Activated T-helper 17 cell treated with anti-CD3 and anti-CD28 coated beads, Interleukin-2, amount 50 U/mL, for 72 hours (primary cell): ENCODE measurements at regions not wholly inside any gene's neighbourhood (a gene's known extent, or its start where the extent isn't known, plus 50 kb on each side); places are given as distances from the start of the nearest gene placed in this dataset.

Experiments used
- ATAC-seq: fragments of 150-1000 bp; cut with Tn5 transposase; replicated peaks from 2 replicates; pipeline ENCODE4 v1.10.0; 2021; ENCODE audit warnings: mild to moderate bottlenecking, moderate library complexity
- H3K27ac Mint-ChIP-seq: one replicate; pipeline ENCODE4 v1.8.0; 2022; ENCODE audit warnings: mixed read lengths
- H3K27me3 Mint-ChIP-seq: one replicate; pipeline ENCODE4 v1.8.0; 2022; ENCODE audit warnings: mixed read lengths
- H3K36me3 Mint-ChIP-seq: one replicate; pipeline ENCODE4 v1.8.0; 2022; ENCODE audit warnings: low read depth, mild to moderate bottlenecking, mixed read lengths
- H3K4me1 Mint-ChIP-seq: one replicate; pipeline ENCODE4 v1.8.0; 2022; ENCODE audit warnings: mixed read lengths
- H3K4me3 Mint-ChIP-seq: one replicate; pipeline ENCODE4 v1.8.0; 2022; ENCODE audit warnings: mild to moderate bottlenecking, mixed read lengths
- H3K9me3 Mint-ChIP-seq: one replicate; pipeline ENCODE4 v1.8.0; 2022; ENCODE audit warnings: mixed read lengths

DNA sequence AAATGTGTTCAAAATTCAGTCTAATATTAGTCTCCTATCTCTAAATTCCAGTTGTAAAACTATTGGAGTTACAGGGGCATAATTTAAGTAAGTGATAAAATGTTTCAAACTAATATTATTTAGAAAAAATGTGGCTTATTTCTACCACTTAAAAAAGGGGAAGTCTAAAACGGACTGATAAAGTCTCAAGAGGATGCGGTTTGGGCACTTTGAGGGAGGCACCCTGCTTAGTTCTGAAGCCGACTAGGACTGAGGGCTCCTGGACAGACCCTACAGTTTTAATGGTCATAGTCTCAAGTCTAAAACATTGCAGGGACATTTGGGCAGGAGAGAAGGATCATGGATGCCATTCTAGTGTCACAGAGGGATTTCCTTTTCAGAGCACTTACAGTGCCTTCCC lies 566.3 kb downstream of the NR2F2 start:
- Mint-ChIP-seq H3K36me3 (no peaks in the 10 kb centered on the region), H3K9me3 (peaks cover 7% of the 10 kb centered on the region), H3K27ac (no peak overlapping the region), H3K4me1 (no peaks in the 10 kb centered on the region), H3K27me3 (no peaks in the 10 kb centered on the region), H3K4me3 (no peak overlapping the region)
- ATAC-seq, result no peak

DNA sequence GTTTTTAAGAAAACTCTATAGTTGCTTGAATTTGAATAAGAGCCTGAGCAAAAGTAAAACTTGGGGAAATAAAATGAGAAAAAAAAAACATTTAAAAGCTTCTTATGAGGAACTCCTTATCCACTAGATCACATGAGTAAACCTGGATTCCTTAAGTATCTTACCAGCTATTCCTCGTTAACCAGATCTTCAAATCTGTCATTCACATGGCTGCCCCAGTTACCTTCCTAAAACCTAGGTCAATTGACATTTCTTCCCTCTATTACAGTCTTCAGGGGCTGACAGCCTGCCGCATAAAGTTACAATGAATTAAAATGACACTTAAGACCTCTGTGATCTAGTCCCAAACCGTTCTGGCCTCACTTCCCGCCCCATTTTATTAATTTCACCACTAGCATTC lies 583.6 kb downstream of the NR2F2 start:
- Mint-ChIP-seq H3K9me3 (peaks cover 7% of the 10 kb centered on the region), H3K36me3 (no peaks in the 10 kb centered on the region), H3K27me3 (no peaks in the 10 kb centered on the region), H3K27ac (no peak overlapping the region), H3K4me1 (no peaks in the 10 kb centered on the region), H3K4me3 (no peak overlapping the region)
- ATAC-seq, result no peak

DNA sequence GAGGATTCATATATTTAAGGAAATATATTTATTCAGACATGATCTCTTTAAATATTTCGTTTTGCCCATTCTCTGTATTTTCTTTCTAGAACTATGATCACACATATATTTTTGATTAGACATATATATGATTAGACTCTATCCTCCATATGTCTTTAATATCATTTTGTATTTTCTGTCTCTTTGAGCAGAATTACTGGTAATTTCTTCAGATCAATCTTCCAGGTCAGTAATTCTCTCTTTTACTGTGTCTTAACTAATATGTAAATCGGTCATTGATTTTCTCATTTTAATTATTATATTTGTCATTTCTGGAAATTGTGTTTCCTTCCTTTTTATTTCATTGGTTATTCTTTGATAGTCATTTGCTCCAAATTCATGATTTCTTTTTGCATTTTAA lies 586.2 kb downstream of the NR2F2 start:
- ATAC-seq, result no peak
- Mint-ChIP-seq H3K27ac (no peak overlapping the region), H3K4me1 (no peaks in the 10 kb centered on the region), H3K27me3 (no peaks in the 10 kb centered on the region), H3K36me3 (no peaks in the 10 kb centered on the region), H3K4me3 (no peak overlapping the region), H3K9me3 (peaks cover 11% of the 10 kb centered on the region)

DNA sequence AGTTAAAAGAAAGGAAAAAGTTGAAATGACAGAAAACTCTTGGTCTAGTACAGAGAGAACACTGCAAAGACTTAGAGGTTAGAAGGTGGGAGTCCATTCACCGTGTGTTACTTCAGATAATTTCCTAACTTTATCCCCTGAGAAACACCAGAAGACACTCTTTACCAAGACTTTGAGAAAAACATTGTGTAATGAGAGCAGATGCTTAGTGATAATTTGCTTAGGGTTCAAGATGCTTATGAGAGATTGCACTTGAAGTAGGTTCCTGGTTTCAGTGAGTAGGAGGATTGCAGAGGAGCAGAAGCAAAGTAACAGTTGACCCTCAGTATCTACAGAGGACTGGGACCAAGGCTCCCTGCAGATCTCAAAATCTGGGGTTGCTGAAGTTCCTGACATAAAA lies 594.1 kb downstream of the NR2F2 start:
- Mint-ChIP-seq H3K27ac (no peak overlapping the region), H3K4me1 (no peaks in the 10 kb centered on the region), H3K36me3 (no peaks in the 10 kb centered on the region), H3K4me3 (no peak overlapping the region), H3K27me3 (no peaks in the 10 kb centered on the region), H3K9me3 (peaks cover 7% of the 10 kb centered on the region)
- ATAC-seq, result no peak

DNA sequence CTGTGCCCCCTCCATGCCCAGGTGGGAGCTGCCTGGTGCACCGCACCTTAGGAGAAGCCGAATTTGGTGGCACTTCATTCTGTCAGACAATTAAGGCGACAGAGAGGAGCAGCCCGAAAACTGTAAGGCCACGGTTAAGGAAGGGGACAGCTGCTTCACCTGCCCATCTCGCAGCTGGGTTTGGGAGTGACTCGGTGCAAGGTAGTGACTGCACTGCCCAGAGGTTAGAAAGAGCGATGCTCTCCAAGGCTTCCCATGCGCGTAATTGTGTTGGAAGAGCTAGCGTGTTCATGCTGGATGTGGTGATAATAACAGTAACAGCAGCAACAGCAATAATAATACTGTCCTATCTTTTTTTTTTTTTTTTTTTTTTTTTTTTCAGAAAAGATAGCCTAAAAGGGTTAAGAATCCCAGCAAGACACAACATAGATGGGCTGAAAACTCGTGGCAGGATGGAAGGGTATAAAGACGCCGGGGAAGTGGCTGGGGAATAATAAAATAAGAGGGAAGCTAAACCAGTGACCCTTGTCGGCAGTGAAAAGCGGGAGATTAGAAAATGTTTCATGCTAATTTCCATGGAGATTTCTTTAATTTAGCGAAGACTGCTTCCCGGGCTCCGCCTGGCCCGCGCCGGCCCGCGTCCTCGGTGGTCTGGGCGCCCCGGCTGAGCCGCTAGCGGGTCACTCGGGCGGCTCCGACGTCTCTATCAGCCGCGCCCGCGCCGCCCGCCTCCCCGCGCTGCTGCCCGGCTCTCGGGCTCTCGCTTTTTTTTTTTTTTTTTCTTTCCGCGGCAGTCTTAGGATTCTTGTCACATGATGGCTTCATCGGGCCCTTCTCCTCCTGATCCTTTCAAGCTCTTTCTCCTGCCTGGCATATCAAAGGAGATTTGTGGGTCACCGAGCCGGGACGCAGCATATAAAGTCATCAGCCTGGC lies 617.1 kb downstream of the NR2F2 start:
- H3K36me3 Mint-ChIP-seq, result no peaks in the 10 kb centered on the region
- peaks cover 16% of the 10 kb centered on the region for H3K27me3 Mint-ChIP-seq

DNA sequence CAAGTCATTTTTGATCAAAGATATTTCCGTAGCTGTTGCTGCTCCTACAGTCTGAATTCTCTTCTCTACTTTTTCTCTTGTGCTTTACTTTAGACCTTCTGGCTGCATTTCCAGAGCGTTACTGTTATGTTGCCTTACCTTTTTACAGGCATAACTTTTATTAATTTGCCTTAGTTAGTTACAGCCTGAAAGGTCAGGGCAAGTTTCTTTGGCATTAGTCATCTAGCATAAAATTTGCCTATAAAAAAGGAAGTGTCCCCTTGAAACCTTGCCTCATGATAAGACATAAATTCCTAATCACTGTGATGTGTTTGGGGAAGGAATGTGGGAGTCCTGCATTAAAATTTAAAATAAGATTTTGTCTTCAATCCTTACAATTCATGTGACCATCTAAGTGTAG lies 618.5 kb downstream of the NR2F2 start:
- peaks cover 3% of the 10 kb centered on the region for H3K9me3 Mint-ChIP-seq
- ATAC-seq, result no peak

More for the DNA sequence above, 617.1 kb downstream of the NR2F2 start:
- Mint-ChIP-seq H3K9me3 (peaks cover 3% of the 10 kb centered on the region), H3K4me1 (no peaks in the 10 kb centered on the region), H3K4me3 (no peak overlapping the region), H3K27ac (no peak overlapping the region)
- ATAC-seq, result no peak

DNA sequence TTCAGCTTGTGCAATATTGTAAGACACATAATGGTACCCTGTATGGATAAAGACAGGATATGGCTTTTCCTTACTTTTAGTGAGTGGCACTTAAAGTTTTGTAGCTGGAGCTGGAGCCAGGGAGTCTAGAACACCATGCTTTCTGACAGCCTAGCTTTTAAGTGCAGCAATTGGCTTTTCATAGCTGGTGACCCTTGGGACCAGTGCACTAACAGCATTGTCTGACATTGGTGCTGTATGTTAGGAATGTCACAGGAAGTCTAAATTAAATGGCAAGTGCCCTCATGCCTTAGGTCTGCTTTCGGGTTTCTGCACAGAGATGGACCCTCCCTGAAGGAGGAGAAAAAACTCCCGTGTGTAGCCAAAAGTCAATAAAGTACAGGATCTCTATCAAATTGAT lies 628.2 kb downstream of the NR2F2 start:
- Mint-ChIP-seq H3K27ac (no peak overlapping the region), H3K9me3 (peaks cover 27% of the 10 kb centered on the region), H3K4me3 (no peak overlapping the region), H3K4me1 (no peaks in the 10 kb centered on the region), H3K27me3 (no peaks in the 10 kb centered on the region), H3K36me3 (no peaks in the 10 kb centered on the region)
- ATAC-seq, result no peak

More for the DNA sequence above, 618.5 kb downstream of the NR2F2 start:
- no peak overlapping the region for H3K27ac Mint-ChIP-seq
- H3K4me1 Mint-ChIP-seq, result no peaks in the 10 kb centered on the region
- H3K36me3 Mint-ChIP-seq, result no peaks in the 10 kb centered on the region
- peaks cover 16% of the 10 kb centered on the region for H3K27me3 Mint-ChIP-seq
- no peak overlapping the region for H3K4me3 Mint-ChIP-seq

DNA sequence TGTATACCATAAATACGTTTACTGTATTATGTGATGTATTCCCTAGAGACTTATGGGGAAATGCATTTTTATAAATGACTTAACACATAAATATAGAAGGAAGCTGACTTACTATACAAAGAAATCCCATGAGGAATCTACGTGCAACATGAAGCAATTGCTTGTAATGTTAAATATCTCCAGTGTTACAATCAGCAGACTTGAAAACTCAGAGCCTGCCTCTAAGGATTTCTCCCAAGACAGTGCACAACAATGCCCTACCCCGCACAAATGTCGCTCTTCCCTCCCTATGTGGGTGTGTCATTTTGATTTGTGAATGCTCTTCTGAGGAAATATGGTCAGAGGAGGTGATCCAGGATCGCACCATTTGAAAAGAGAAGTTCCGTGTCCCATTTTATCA lies 629.0 kb downstream of the NR2F2 start:
- Mint-ChIP-seq H3K4me1 (no peaks in the 10 kb centered on the region), H3K27me3 (no peaks in the 10 kb centered on the region), H3K9me3 (peaks cover 24% of the 10 kb centered on the region), H3K4me3 (no peak overlapping the region), H3K27ac (no peak overlapping the region), H3K36me3 (no peaks in the 10 kb centered on the region)
- ATAC-seq, result no peak

DNA sequence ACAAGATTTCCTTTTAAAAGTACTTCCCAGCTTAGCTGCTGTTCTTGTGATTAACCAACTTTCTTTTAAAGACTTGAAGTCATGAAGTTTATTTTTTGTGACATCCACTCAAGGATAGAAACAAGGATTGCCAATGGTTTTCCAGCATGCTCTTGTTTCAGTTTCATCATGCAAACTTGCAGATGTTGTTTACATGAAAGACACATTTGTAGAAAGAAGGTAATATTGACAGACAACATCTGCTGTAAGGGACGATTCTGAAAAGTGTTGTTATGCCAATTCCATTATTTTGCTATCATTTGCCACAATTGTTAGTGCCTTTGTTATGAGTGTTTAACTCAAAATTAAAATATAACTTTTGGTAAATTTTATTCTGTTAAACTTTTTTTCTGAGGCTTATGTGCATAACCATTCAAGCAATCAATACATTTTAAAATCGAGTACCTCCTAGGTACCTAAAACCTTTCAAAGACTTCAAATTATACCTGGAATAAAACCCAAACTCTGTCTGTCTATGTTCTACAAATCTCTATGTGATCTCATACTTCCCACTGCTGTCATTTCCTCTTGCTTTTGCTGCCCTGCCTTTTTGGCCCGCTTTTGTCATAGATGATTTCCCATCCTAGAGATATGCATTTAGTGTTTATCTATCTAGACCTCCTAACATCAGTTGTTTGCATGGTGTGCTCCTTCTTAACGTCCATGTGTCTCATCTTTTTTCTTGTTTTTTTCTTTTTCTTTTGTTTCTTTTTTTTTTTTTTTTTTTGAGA lies 630.4 kb downstream of the NR2F2 start:
- ATAC-seq, result no peak
- H3K4me3 Mint-ChIP-seq, result no peak overlapping the region

DNA sequence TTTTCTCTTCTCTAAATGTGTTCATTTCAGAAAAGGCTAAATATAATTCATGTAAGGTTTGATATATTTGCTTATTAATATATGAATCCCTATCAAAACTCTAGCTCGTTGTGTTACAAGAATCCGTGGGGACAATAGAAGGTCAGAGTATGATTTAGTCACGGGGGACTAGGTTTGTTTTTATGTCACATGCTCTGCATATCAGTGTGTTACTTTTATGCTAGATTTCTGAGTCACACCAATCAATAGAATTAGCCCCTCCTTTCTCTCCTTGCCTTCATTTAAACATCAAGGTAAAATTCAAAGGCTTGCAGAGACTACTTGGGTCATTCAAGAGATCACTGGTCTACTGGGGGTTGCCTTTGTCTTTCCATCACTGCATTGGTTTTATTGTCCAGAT lies 636.1 kb downstream of the NR2F2 start:
- no peak for ATAC-seq
- Mint-ChIP-seq H3K27me3 (no peaks in the 10 kb centered on the region), H3K4me3 (no peak overlapping the region), H3K27ac (no peak overlapping the region), H3K4me1 (no peaks in the 10 kb centered on the region), H3K9me3 (peaks cover 20% of the 10 kb centered on the region), H3K36me3 (no peaks in the 10 kb centered on the region)

More for the DNA sequence above, 630.4 kb downstream of the NR2F2 start:
- H3K27me3 Mint-ChIP-seq, result no peaks in the 10 kb centered on the region
- H3K36me3 Mint-ChIP-seq, result no peaks in the 10 kb centered on the region
- H3K9me3 Mint-ChIP-seq, result peaks cover 16% of the 10 kb centered on the region
- H3K27ac Mint-ChIP-seq, result no peak overlapping the region
- no peaks in the 10 kb centered on the region for H3K4me1 Mint-ChIP-seq

DNA sequence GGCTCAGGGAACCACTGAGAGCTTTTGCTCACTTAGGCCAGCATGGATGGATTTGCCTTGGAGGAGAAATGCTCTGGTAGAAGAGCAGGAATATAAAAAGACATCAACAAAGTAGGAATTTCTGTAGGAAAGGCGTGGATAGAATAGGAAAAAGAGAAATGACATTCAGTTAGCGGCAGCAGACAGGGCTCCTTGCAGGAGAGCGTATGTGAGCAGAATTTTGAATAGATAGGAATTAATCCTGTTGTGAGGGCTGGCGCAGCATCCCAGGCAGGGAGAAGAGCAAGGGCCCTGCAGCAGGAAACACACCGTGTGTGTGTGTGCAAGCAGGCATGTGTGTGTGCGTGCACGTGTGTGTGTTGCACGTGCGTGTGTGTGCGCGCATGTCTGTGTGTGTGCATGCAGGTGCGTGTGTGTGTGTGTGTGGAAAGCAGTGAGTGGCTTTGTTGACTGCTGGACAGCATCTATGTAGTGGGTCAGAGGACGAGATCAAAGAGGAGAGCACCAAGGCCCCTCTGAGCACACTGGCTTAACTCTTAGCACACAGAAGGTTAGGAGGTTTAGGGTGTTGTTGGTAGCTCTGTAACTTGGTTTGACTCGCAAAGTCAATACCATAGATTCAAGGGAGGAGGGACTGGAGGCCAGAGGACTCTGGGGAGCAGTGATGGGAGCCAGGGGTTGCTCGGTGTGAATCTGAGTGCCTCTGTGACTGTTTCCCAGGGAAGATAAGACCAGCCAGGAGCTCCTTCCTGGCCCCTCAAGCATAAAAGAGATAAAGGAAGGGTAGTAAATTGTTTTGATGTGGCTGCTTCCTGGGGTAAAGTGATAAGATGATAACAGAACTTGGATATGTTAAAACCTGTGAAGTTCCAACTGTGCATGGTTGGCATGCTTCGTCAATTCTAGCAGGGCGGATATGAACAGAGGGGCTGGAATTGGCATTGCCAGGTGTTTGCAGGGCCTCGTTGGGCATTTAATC lies 639.5 kb downstream of the NR2F2 start:
- Mint-ChIP-seq H3K4me3 (no peak overlapping the region), H3K36me3 (no peaks in the 10 kb centered on the region), H3K4me1 (no peaks in the 10 kb centered on the region), H3K27me3 (no peaks in the 10 kb centered on the region), H3K9me3 (peaks cover 15% of the 10 kb centered on the region), H3K27ac (no peak overlapping the region)
- ATAC-seq, result no peak

DNA sequence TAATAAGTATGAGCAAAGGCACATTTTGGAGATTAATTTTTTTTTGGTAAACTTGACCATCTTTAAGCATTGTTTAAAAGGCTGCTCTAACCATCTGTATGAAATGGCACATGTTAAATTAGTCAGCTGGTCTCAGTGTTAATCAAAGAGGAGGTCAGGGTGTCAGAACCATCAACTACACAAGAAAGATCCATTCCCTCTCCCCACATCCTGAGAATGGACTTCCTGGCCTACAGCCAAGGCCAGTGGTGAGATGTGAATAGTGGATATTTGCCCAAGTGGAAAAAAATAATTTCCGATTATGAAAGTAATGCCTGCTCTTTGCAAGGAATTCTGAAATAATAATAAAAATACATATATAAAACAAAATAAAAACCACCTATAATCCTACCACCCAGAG lies 641.7 kb downstream of the NR2F2 start:
- no peak overlapping the region for H3K4me3 Mint-ChIP-seq
- H3K27ac Mint-ChIP-seq, result no peak overlapping the region
- H3K4me1 Mint-ChIP-seq, result no peaks in the 10 kb centered on the region
- H3K36me3 Mint-ChIP-seq, result no peaks in the 10 kb centered on the region
- no peaks in the 10 kb centered on the region for H3K27me3 Mint-ChIP-seq
- no peak for ATAC-seq
- peaks cover 15% of the 10 kb centered on the region for H3K9me3 Mint-ChIP-seq

DNA sequence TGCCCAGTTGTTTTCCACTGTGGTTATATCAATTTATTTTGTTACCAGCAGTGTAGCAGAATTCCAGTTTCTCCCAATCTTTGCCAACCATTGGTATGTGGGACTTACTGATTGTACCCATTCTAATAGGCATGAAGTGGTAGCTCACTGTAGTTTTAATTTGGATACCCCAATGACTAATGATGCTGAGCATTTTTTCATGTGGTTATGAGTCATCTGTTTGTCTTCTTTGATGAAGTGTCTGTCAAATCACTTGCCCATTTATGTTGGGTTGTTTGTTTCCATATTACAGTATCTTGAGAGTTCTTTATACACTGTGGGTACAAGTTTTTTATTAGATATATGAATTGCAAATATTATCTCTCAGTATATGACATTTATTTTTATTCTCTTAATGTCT lies 644.3 kb downstream of the NR2F2 start:
- H3K9me3 Mint-ChIP-seq, result peaks cover 1% of the 10 kb centered on the region
- ATAC-seq, result no peak
- H3K4me1 Mint-ChIP-seq, result no peaks in the 10 kb centered on the region
- H3K27me3 Mint-ChIP-seq, result no peaks in the 10 kb centered on the region
- H3K36me3 Mint-ChIP-seq, result no peaks in the 10 kb centered on the region
- H3K4me3 Mint-ChIP-seq, result no peak overlapping the region
- no peak overlapping the region for H3K27ac Mint-ChIP-seq

DNA sequence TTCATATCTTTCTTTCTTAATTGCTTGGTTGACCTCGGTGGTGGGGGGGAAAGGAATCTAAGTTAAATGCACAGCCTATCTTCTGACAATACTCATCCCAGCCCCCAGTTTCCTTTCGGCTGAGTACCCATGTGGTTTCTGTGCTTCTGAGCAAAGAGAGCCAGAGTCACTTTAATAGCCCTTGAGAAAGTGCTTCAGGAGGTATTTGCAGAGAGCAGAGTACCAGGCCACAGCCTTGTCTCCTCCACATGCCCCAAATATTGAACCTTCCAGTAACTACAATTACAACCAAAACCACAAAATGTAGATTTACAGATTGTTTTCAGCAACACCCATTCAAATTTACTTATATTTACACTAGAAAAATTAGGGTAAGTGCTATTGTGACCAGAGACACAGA lies 647.4 kb downstream of the NR2F2 start:
- Mint-ChIP-seq H3K9me3 (no peaks in the 10 kb centered on the region), H3K27ac (no peak overlapping the region), H3K4me3 (no peak overlapping the region), H3K36me3 (no peaks in the 10 kb centered on the region), H3K27me3 (no peaks in the 10 kb centered on the region), H3K4me1 (no peaks in the 10 kb centered on the region)
- ATAC-seq, result no peak
